ENCODE measurements at regions not wholly inside any gene's neighbourhood (a gene's known extent, or its start where the extent isn't known, plus 50 kb on each side); places are given as distances from the start of the nearest gene placed in this dataset.

- DNase-seq (ENCODE audit: low spot score in 2 of 2) (no peak), ATAC-seq (replicated peaks; ENCODE audit: extremely low read depth, poor library complexity, severe bottlenecking) (no peak)
- Mint-ChIP-seq H3K27ac (ENCODE audit: low read depth) (no peak overlapping the region), H3K27me3 (no peaks in the 10 kb centered on the region), H3K4me1 (no peaks in the 10 kb centered on the region), H3K9me3 (peaks cover 3% of the 10 kb centered on the region), H3K4me3 (no peak overlapping the region), H3K36me3 (ENCODE audit: insufficient read depth) (no peaks in the 10 kb centered on the region)
Observed at GRCh38 chr12:77299910-77300669, 234.7 kb upstream of the E2F7 start.

- DNase-seq (ENCODE audit: low spot score in 2 of 2) (no peak), ATAC-seq (replicated peaks; ENCODE audit: extremely low read depth, poor library complexity, severe bottlenecking) (no peak)
- Mint-ChIP-seq H3K27me3 (no peaks in the 10 kb centered on the region), H3K4me1 (no peaks in the 10 kb centered on the region), H3K9me3 (peaks cover 6% of the 10 kb centered on the region), H3K4me3 (no peak overlapping the region), H3K27ac (ENCODE audit: low read depth) (no peak overlapping the region), H3K36me3 (ENCODE audit: insufficient read depth) (peaks cover 1% of the 10 kb centered on the region)
Observed at GRCh38 chr12:77299001-77299400, 233.6 kb upstream of the E2F7 start.

- peaks cover 4% of the 10 kb centered on the region for H3K36me3 Mint-ChIP-seq (ENCODE audit: insufficient read depth)
- H3K4me3 Mint-ChIP-seq = no peak overlapping the region
- peaks cover 6% of the 10 kb centered on the region for H3K9me3 Mint-ChIP-seq
- H3K27ac Mint-ChIP-seq (ENCODE audit: low read depth) = no peak overlapping the region
- no peaks in the 10 kb centered on the region for H3K4me1 Mint-ChIP-seq
- no peak for ATAC-seq (replicated peaks; ENCODE audit: extremely low read depth, poor library complexity, severe bottlenecking)
- no peaks in the 10 kb centered on the region for H3K27me3 Mint-ChIP-seq
- DNase-seq (ENCODE audit: low spot score in 2 of 2) = no peak
Observed at GRCh38 chr12:77294016-77294415, 228.6 kb upstream of the E2F7 start.

GRCh38 chr12:77274926-77275325, 209.6 kb upstream of the E2F7 start:
- Mint-ChIP-seq H3K27ac (ENCODE audit: low read depth) (no peak overlapping the region), H3K4me1 (no peaks in the 10 kb centered on the region), H3K36me3 (ENCODE audit: insufficient read depth) (no peaks in the 10 kb centered on the region), H3K27me3 (no peaks in the 10 kb centered on the region), H3K9me3 (no peaks in the 10 kb centered on the region), H3K4me3 (no peak overlapping the region)
- ATAC-seq (replicated peaks; ENCODE audit: extremely low read depth, poor library complexity, severe bottlenecking) (no peak), DNase-seq (ENCODE audit: low spot score in 2 of 2) (no peak)

- DNase-seq (ENCODE audit: low spot score in 2 of 2) (no peak), ATAC-seq (replicated peaks; ENCODE audit: extremely low read depth, poor library complexity, severe bottlenecking) (no peak)
- Mint-ChIP-seq H3K27me3 (no peaks in the 10 kb centered on the region), H3K36me3 (ENCODE audit: insufficient read depth) (no peaks in the 10 kb centered on the region), H3K4me3 (no peak overlapping the region), H3K27ac (ENCODE audit: low read depth) (no peak overlapping the region), H3K4me1 (no peaks in the 10 kb centered on the region), H3K9me3 (no peaks in the 10 kb centered on the region)
Observed at GRCh38 chr12:77273898-77274297, 208.5 kb upstream of the E2F7 start.

- H3K9me3 Mint-ChIP-seq = peaks cover 5% of the 10 kb centered on the region
- H3K4me3 Mint-ChIP-seq = no peak overlapping the region
- H3K36me3 Mint-ChIP-seq (ENCODE audit: insufficient read depth) = no peaks in the 10 kb centered on the region
- no peak for DNase-seq (ENCODE audit: low spot score in 2 of 2)
- H3K27ac Mint-ChIP-seq (ENCODE audit: low read depth) = no peak overlapping the region
- no peaks in the 10 kb centered on the region for H3K4me1 Mint-ChIP-seq
- no peaks in the 10 kb centered on the region for H3K27me3 Mint-ChIP-seq
- ATAC-seq (replicated peaks; ENCODE audit: extremely low read depth, poor library complexity, severe bottlenecking) = no peak
Observed at GRCh38 chr12:77256956-77257355, 191.6 kb upstream of the E2F7 start.

- H3K27ac Mint-ChIP-seq (ENCODE audit: low read depth) = no peak overlapping the region
- no peak for ATAC-seq (replicated peaks; ENCODE audit: extremely low read depth, poor library complexity, severe bottlenecking)
- no peaks in the 10 kb centered on the region for H3K36me3 Mint-ChIP-seq (ENCODE audit: insufficient read depth)
- H3K27me3 Mint-ChIP-seq = no peaks in the 10 kb centered on the region
- H3K4me1 Mint-ChIP-seq = no peaks in the 10 kb centered on the region
- H3K4me3 Mint-ChIP-seq = no peak overlapping the region
- H3K9me3 Mint-ChIP-seq = no peaks in the 10 kb centered on the region
- DNase-seq (ENCODE audit: low spot score in 2 of 2) = no peak
Observed at GRCh38 chr12:77253321-77253720, 188.0 kb upstream of the E2F7 start.

GRCh38 chr12:77251799-77252198, 186.4 kb upstream of the E2F7 start:
- DNase-seq (ENCODE audit: low spot score in 2 of 2) (no peak), ATAC-seq (replicated peaks; ENCODE audit: extremely low read depth, poor library complexity, severe bottlenecking) (no peak)
- Mint-ChIP-seq H3K27ac (ENCODE audit: low read depth) (no peak overlapping the region), H3K4me1 (no peaks in the 10 kb centered on the region), H3K36me3 (ENCODE audit: insufficient read depth) (no peaks in the 10 kb centered on the region), H3K4me3 (no peak overlapping the region), H3K9me3 (no peaks in the 10 kb centered on the region), H3K27me3 (no peaks in the 10 kb centered on the region)

GRCh38 chr12:77249892-77250291, 184.5 kb upstream of the E2F7 start:
- no peaks in the 10 kb centered on the region for H3K4me1 Mint-ChIP-seq
- no peaks in the 10 kb centered on the region for H3K27me3 Mint-ChIP-seq
- H3K9me3 Mint-ChIP-seq = no peaks in the 10 kb centered on the region
- no peak for ATAC-seq (replicated peaks; ENCODE audit: extremely low read depth, poor library complexity, severe bottlenecking)
- H3K27ac Mint-ChIP-seq (ENCODE audit: low read depth) = no peak overlapping the region
- no peak for DNase-seq (ENCODE audit: low spot score in 2 of 2)
- H3K4me3 Mint-ChIP-seq = no peak overlapping the region
- H3K36me3 Mint-ChIP-seq (ENCODE audit: insufficient read depth) = no peaks in the 10 kb centered on the region

- H3K9me3 Mint-ChIP-seq = no peaks in the 10 kb centered on the region
- DNase-seq (ENCODE audit: low spot score in 2 of 2) = no peak
- H3K27me3 Mint-ChIP-seq = no peaks in the 10 kb centered on the region
- H3K4me3 Mint-ChIP-seq = no peak overlapping the region
- H3K4me1 Mint-ChIP-seq = no peaks in the 10 kb centered on the region
- H3K36me3 Mint-ChIP-seq (ENCODE audit: insufficient read depth) = no peaks in the 10 kb centered on the region
- ATAC-seq (replicated peaks; ENCODE audit: extremely low read depth, poor library complexity, severe bottlenecking) = no peak
- no peak overlapping the region for H3K27ac Mint-ChIP-seq (ENCODE audit: low read depth)
Observed at GRCh38 chr12:77248036-77248435, 182.7 kb upstream of the E2F7 start.

- no peaks in the 10 kb centered on the region for H3K27me3 Mint-ChIP-seq
- no peaks in the 10 kb centered on the region for H3K4me1 Mint-ChIP-seq
- ATAC-seq (replicated peaks; ENCODE audit: extremely low read depth, poor library complexity, severe bottlenecking) = no peak
Observed at GRCh38 chr12:77247542-77247941, 182.2 kb upstream of the E2F7 start.

GRCh38 chr12:77243345-77243744, 178.0 kb upstream of the E2F7 start:
- peaks cover 7% of the 10 kb centered on the region for H3K9me3 Mint-ChIP-seq
- H3K36me3 Mint-ChIP-seq (ENCODE audit: insufficient read depth) = no peaks in the 10 kb centered on the region
- H3K4me1 Mint-ChIP-seq = no peaks in the 10 kb centered on the region
- no peaks in the 10 kb centered on the region for H3K27me3 Mint-ChIP-seq
- H3K4me3 Mint-ChIP-seq = no peak overlapping the region
- H3K27ac Mint-ChIP-seq (ENCODE audit: low read depth) = no peak overlapping the region
- no peak for DNase-seq (ENCODE audit: low spot score in 2 of 2)
- no peak for ATAC-seq (replicated peaks; ENCODE audit: extremely low read depth, poor library complexity, severe bottlenecking)

More at GRCh38 chr12:77247542-77247941, 182.2 kb upstream of the E2F7 start:
- Mint-ChIP-seq H3K9me3 (no peaks in the 10 kb centered on the region), H3K36me3 (ENCODE audit: insufficient read depth) (no peaks in the 10 kb centered on the region), H3K27ac (ENCODE audit: low read depth) (no peak overlapping the region), H3K4me3 (no peak overlapping the region)
- no peak for DNase-seq (ENCODE audit: low spot score in 2 of 2)

GRCh38 chr12:77239617-77240016, 174.2 kb upstream of the E2F7 start:
- Mint-ChIP-seq H3K27me3 (no peaks in the 10 kb centered on the region), H3K27ac (ENCODE audit: low read depth) (no peak overlapping the region), H3K4me3 (no peak overlapping the region), H3K36me3 (ENCODE audit: insufficient read depth) (no peaks in the 10 kb centered on the region), H3K4me1 (no peaks in the 10 kb centered on the region), H3K9me3 (peaks cover 12% of the 10 kb centered on the region)
- DNase-seq (ENCODE audit: low spot score in 2 of 2) = no peak
- no peak for ATAC-seq (replicated peaks; ENCODE audit: extremely low read depth, poor library complexity, severe bottlenecking)
